Heart right ventricle (tissue), 16 donors: ENCODE measurements at regions not wholly inside any gene's neighbourhood (a gene's known extent, or its start where the extent isn't known, plus 50 kb on each side); places are given as distances from the start of the nearest gene placed in this dataset.

Source experiments
- ATAC-seq, 8 donors: fragments of 200-7000 bp; cut with Tn5 transposase; one replicate each; pipeline ENCODE4 v1.9.1; 2020; ENCODE audit warnings: mild to moderate bottlenecking in 8 of 8, moderate library complexity in 8 of 8, moderate number of reproducible peaks in 1 of 8
- DNase-seq, 2 donors: peaks; one replicate each; pipeline ENCODE4 v3.0.0-alpha.2; 2020
- H3K27ac ChIP-seq, 10 donors: fragments of 200-600 bp; sonication (generic) in 2 of 10; one replicate each; pipeline versions ENCODE4 v1.5.0 to v1.8.0; 2020 to 2022; ENCODE audit warnings: mild to moderate bottlenecking in 3 of 10
- H3K27me3 ChIP-seq, 7 donors: fragments of 200-600 bp; one replicate each; pipeline ENCODE4 v1.8.0; 2021 to 2022; ENCODE audit warnings: mild to moderate bottlenecking in 2 of 7
- H3K36me3 ChIP-seq, 9 donors: fragments of 200-600 bp; sonication (generic) in 1 of 9; one replicate each; pipeline versions ENCODE4 v1.5.0 to v1.8.0; 2020 to 2022; ENCODE audit warnings: mild to moderate bottlenecking in 2 of 9
- H3K4me1 ChIP-seq, 9 donors: fragments of 200-600 bp; sonication (generic) in 1 of 9; one replicate each; pipeline versions ENCODE4 v1.5.0 to v1.8.0; 2020 to 2022; ENCODE audit warnings: mild to moderate bottlenecking in 4 of 9
- H3K4me3 ChIP-seq, 10 donors: fragments of 200-600 bp; sonication (generic) in 2 of 10; one replicate each; pipeline versions ENCODE4 v1.5.0 to v1.8.0; 2020 to 2022; ENCODE audit warnings: mild to moderate bottlenecking in 7 of 10, moderate library complexity in 2 of 10
- H3K9me3 ChIP-seq, 11 donors: fragments of 200-600 bp in 10 of 11; sonication (generic) in 2 of 11; one replicate each; pipeline versions ENCODE4 v1.5.0 to v1.8.0; 2013 to 2022; ENCODE audit warnings: mild to moderate bottlenecking in 2 of 11, control low read depth in 1 of 11, moderate library complexity in 1 of 11
- WGBS, 2 donors: extraction: QIAGEN DNeasy Blood & Tissue Kit; methylation state at CpG; one replicate each; pipeline ENCODE4 v1.1.7; 2013; ENCODE audit warnings: inconsistent platforms in 1 of 2; 5-methylcytosine and 5-hydroxymethylcytosine counted together
- intact Hi-C, 10 donors: fragments of 100-400 bp; cut with DNase I; formaldehyde crosslinking; loops; one replicate each; pipeline versions ENCODE4 v1.11.1 to v1.14.2; 2022
- TF ChIP-seq, protein P1 (sequence below), 9 donors: fragments of 200-600 bp; sonication (generic) in 2 of 9; IDR thresholded peaks; one replicate each; pipeline versions ENCODE4 v1.5.0 to v1.8.0; 2021 to 2022; ENCODE audit warnings: antibody characterized with exemption in 9 of 9, mild to moderate bottlenecking in 5 of 9, moderate library complexity in 1 of 9
- donor health status: Arrhythmogenic right ventricular cardiomyopathy.
- donor health status: ischemic (EF 13 %, LVEDD 7.1; RV severe dilation, severe dysfunction).
- donor health status: healthy with polysubstance abuse.
- donor health status: DM: no; HTN: yes; CAD: no.
- donor health status: DM: no; HTN: no; CAD: no.
- donor health status: ischemic (EF 25% LVEDD 6.9; RV normal size, moderate dysfunction).
- donor health status: ischemic (EF 25% LVEDD 5.7; RV mildly dilated, moderate dysfunction).
- donor health status: healthy.
- donor health status: DM: yes; HTN: yes; CAD: no.
- donor health status: Ischemic cardiomyopathy.
- donor health status: ischemic (EF 35%, LVEDD 5.7; RV mildly dilated, moderate dysfunction).
- donor health status: nonischemic (EF 11% LVEDD 7.7; RV severe dilation, severe dysfunction).
- donor health status: DM: yes; HTN: yes; CAD: no.
- donor health status: PGD.
- donor health status: ischemic (EF 29% LVEDD 5.4; RV normal size, mild dysfunction).
- donor health status: nonischemic (EF 23%, LVEDD 6.1; RV moderate dilation, normal function).

GRCh38 chr1:194586302-194586701, 1399.9 kb upstream of the B3GALT2 start:
- Histone ChIP-seq H3K9me3 (peaks cover 0 to 20% (median 0%) of the 10 kb centered on the region in 11 donors), H3K27ac (no peak overlapping the region), H3K27me3 (no peaks in the 10 kb centered on the region), H3K4me1 (no peaks in the 10 kb centered on the region), H3K36me3 (no peaks in the 10 kb centered on the region), H3K4me3 (no peak overlapping the region)
- WGBS, 2 donors: 58 to 67% methylated on average over 1 of the region's 1 CpG
- ATAC-seq (no peak), DNase-seq (no peak)
- intact Hi-C loops: no loop called here
- TF ChIP-seq, protein P1, sequence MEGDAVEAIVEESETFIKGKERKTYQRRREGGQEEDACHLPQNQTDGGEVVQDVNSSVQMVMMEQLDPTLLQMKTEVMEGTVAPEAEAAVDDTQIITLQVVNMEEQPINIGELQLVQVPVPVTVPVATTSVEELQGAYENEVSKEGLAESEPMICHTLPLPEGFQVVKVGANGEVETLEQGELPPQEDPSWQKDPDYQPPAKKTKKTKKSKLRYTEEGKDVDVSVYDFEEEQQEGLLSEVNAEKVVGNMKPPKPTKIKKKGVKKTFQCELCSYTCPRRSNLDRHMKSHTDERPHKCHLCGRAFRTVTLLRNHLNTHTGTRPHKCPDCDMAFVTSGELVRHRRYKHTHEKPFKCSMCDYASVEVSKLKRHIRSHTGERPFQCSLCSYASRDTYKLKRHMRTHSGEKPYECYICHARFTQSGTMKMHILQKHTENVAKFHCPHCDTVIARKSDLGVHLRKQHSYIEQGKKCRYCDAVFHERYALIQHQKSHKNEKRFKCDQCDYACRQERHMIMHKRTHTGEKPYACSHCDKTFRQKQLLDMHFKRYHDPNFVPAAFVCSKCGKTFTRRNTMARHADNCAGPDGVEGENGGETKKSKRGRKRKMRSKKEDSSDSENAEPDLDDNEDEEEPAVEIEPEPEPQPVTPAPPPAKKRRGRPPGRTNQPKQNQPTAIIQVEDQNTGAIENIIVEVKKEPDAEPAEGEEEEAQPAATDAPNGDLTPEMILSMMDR (IDR thresholded peaks at IDR 0.05): no peak

GRCh38 chr1:194584052-194584451, 1397.6 kb upstream of the B3GALT2 start:
- H3K4me1 ChIP-seq: no peaks in the 10 kb centered on the region
- H3K4me3 ChIP-seq: no peak overlapping the region
- H3K27me3 ChIP-seq: no peaks in the 10 kb centered on the region
- peaks cover 0 to 19% (median 0%) of the 10 kb centered on the region in 11 donors for H3K9me3 ChIP-seq
- no peaks in the 10 kb centered on the region for H3K36me3 ChIP-seq
- TF ChIP-seq, protein P1 (IDR thresholded peaks at IDR 0.05): no peak
- no peak overlapping the region for H3K27ac ChIP-seq
- intact Hi-C loops: no loop called here
- DNase-seq: no peak
- ATAC-seq: no peak
- 71 to 82% methylated on average over 1 of the region's 1 CpG for WGBS, 2 donors

DNA sequence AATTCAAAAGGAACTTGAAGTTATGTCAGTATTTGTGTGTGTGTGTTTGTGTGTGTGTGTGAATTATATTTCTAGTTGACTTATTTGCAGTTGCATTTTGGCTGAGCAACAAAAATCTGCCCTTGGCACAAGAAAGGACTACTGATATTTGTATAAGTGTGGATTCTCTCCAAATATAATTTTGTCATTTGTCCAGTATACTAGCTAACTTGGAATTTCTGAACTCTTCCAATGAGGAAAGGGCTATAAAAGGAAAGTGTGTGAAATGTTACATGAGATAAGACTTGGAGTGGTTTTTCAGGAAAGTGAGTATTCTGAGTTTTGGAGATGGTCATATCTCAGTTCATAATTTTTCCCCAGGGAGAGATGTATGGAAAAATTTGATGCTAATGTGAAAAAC, 1384.1 kb upstream of the B3GALT2 start:
- H3K4me3 ChIP-seq: no peak overlapping the region
- TF ChIP-seq, protein P1 (IDR thresholded peaks at IDR 0.05): no peak
- H3K36me3 ChIP-seq: no peaks in the 10 kb centered on the region
- ATAC-seq (no peak), DNase-seq (no peak)
- H3K27me3 ChIP-seq: no peaks in the 10 kb centered on the region
- no peak overlapping the region for H3K27ac ChIP-seq
- no peaks in the 10 kb centered on the region for H3K9me3 ChIP-seq
- H3K4me1 ChIP-seq: no peaks in the 10 kb centered on the region
- intact Hi-C loops: no loop called here

DNA sequence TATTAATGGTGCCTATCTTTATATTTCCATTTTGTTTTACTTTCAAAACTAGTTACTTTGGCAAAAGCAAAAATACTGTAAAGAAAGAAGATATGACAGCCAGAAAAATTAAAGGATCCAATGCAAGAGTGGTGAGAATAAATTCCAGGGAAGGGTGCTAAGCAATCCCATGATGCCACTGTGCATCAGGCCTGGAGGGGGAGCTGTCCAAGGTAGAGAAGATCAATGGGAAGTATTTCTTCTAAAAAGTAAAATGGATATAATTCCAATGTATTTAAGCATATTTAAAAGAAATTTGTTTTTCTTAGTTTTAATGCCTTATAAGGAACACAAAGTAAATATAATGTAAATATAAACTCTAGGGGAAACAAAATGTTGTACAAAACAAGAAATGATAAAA, 1382.2 kb upstream of the B3GALT2 start:
- Histone ChIP-seq H3K27me3 (no peaks in the 10 kb centered on the region), H3K9me3 (peaks cover 0 to 4% (median 0%) of the 10 kb centered on the region in 11 donors), H3K27ac (no peak overlapping the region), H3K4me3 (no peak overlapping the region), H3K4me1 (no peaks in the 10 kb centered on the region), H3K36me3 (no peaks in the 10 kb centered on the region)
- intact Hi-C loops: no loop called here
- TF ChIP-seq, protein P1 (IDR thresholded peaks at IDR 0.05): no peak
- no peak for ATAC-seq
- DNase-seq: no peak

DNA sequence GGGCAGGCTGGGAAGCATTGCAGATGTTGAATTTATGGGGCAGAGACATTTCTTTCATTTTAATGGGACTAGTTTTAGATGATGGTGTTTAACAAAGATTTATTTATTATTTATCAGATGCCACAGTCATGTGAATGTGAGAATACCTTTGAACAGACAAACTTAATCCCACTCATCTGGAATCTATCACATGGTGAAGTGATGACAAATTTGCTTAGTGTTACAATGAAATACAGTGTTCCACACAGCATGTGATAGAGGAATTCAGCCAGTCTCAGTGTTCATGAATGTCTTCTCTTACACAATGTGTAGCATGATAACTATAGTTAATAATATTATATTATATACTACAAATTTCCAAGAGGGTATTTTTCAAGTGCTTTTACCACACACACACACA, 1361.7 kb upstream of the B3GALT2 start:
- H3K27me3 ChIP-seq: no peaks in the 10 kb centered on the region
- no peak for DNase-seq
- no peak overlapping the region for H3K27ac ChIP-seq
- ATAC-seq: no peak
- peaks cover 0 to 12% (median 0%) of the 10 kb centered on the region in 11 donors for H3K9me3 ChIP-seq
- no peak overlapping the region for H3K4me3 ChIP-seq
- TF ChIP-seq, protein P1 (IDR thresholded peaks at IDR 0.05): no peak
- no peaks in the 10 kb centered on the region for H3K36me3 ChIP-seq
- intact Hi-C loops: no loop called here
- no peaks in the 10 kb centered on the region for H3K4me1 ChIP-seq
